AG04449 (cell line): ENCODE measurements at regions not wholly inside any gene's neighbourhood (a gene's known extent, or its start where the extent isn't known, plus 50 kb on each side); places are given as distances from the start of the nearest gene placed in this dataset.

ENCODE experiments used
- CTCF ChIA-PET: fragments of 350-600 bp; formaldehyde crosslinking; extraction: SDS; loops from one replicate; lab custom pipeline; 2021; ENCODE audit warnings: antibody characterized with exemption; lab: Yijun Ruan, JAX
- POLR2A ChIA-PET: fragments of 400-600, 350-600 bp; formaldehyde crosslinking; extraction: SDS; loops from one replicate; lab custom pipeline; 2020; ENCODE audit warnings: antibody characterized with exemption, inconsistent platforms; lab: Yijun Ruan, JAX
- DNase-seq: peaks from one replicate; pipeline ENCODE4 v3.0.0-alpha.2; 2010; ENCODE audit warnings: low read depth, low spot score
- H3K4me3 ChIP-seq: 2 replicates; pipeline ENCODE4 v1.5.1; 2011; ENCODE audit warnings: low read depth, mild to moderate bottlenecking, control low read depth, low read length
- TF ChIP-seq, protein P1 (sequence below): IDR thresholded peaks from one replicate; pipeline ENCODE4 v1.5.1; 2011; ENCODE audit warnings: mild to moderate bottlenecking, moderate library complexity, low read length, control low read depth, inconsistent platforms; ENCODE audit not compliant: insufficient read depth; ENCODE audit errors: missing control alignments

- POLR2A ChIA-PET, result no interaction called here
- CTCF ChIA-PET, result no interaction called here
- TF ChIP-seq, protein P1, sequence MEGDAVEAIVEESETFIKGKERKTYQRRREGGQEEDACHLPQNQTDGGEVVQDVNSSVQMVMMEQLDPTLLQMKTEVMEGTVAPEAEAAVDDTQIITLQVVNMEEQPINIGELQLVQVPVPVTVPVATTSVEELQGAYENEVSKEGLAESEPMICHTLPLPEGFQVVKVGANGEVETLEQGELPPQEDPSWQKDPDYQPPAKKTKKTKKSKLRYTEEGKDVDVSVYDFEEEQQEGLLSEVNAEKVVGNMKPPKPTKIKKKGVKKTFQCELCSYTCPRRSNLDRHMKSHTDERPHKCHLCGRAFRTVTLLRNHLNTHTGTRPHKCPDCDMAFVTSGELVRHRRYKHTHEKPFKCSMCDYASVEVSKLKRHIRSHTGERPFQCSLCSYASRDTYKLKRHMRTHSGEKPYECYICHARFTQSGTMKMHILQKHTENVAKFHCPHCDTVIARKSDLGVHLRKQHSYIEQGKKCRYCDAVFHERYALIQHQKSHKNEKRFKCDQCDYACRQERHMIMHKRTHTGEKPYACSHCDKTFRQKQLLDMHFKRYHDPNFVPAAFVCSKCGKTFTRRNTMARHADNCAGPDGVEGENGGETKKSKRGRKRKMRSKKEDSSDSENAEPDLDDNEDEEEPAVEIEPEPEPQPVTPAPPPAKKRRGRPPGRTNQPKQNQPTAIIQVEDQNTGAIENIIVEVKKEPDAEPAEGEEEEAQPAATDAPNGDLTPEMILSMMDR, result no peak
- no peak overlapping the region for H3K4me3 ChIP-seq
- DNase-seq, result no peak
These were observed 241.8 kb downstream of the PTH2R start for GRCh38 chr2:208648368-208648767.

- no peak overlapping the region for H3K4me3 ChIP-seq
- TF ChIP-seq, protein P1, result no peak
- DNase-seq, result no peak
- CTCF ChIA-PET, result no interaction called here
- POLR2A ChIA-PET, result no interaction called here
These were observed 246.8 kb downstream of the PTH2R start for GRCh38 chr2:208653383-208653782.

DNA sequence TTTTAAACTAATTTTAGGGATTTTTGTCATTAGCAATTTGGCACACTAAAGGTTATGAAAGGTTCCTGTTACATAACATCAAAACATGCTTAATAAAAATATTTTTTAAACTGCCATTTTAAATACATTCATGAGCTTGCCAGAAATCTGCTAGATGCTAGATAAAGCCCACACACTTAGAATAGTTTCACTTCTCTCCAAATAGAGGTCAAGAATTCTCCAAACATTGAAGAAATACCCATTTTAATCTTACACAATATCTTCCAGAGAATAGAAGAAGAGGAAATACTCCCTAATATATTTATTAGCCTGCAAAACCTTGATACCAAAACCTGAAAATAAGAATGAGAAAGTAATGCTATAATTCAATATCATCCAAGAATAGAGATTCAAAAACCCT is 247.5 kb downstream of the PTH2R start:
- DNase-seq, result no peak
- TF ChIP-seq, protein P1, result no peak
- POLR2A ChIA-PET, result no interaction called here
- H3K4me3 ChIP-seq, result no peak overlapping the region
- CTCF ChIA-PET, result no interaction called here

DNA sequence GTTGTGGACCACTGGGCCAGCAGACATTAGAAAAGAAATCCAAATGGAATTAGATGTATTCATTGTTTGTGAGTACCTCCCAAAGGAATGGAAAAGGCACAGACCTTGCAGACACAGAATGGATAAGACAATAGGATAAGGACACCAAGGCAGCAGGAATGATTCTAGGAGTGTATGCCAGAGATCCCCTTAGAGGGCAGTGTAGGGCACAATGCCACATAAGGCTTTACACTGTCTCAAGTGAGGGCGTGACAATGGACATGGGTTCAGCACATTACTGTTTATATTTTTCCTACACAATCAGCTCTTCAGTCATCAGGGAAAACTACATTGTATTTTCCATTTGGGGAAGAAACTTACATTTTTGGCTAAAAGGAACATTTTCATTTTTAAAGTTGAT is 250.9 kb downstream of the PTH2R start:
- TF ChIP-seq, protein P1, result no peak
- no peak for DNase-seq
- no peak overlapping the region for H3K4me3 ChIP-seq
- ChIA-PET CTCF (no interaction called here), POLR2A (no interaction called here)

- TF ChIP-seq, protein P1, result no peak
- no peak overlapping the region for H3K4me3 ChIP-seq
- no peak for DNase-seq
- POLR2A ChIA-PET, result no interaction called here
- CTCF ChIA-PET, result no interaction called here
These were observed 262.8 kb downstream of the PTH2R start for GRCh38 chr2:208669394-208669793.

DNA sequence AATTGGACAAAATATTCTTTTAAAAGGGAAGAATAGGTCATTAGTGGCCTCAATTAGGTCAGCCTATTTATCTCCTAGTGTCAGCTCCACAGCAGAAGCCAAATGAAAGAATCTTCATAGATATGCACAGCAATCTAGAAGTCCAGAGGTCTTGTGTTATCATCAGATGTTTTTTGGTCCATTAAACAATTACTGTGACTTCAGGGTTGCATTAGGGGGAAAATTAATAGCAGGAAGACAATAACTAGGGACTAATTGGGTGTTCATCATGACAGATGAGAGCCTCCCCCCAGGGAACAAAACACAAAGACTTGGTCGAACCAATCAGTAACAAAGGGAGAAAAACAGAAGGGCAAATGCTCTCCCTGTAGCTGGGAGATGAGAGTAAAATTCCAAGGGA is 264.7 kb downstream of the PTH2R start:
- ChIA-PET CTCF (no interaction called here), POLR2A (no interaction called here)
- no peak overlapping the region for H3K4me3 ChIP-seq
- no peak for DNase-seq
- TF ChIP-seq, protein P1, result no peak
